H1 (cell line): ENCODE measurements at regions not wholly inside any gene's neighbourhood (a gene's known extent, or its start where the extent isn't known, plus 50 kb on each side); places are given as distances from the start of the nearest gene placed in this dataset.

Experiments used
- ASH2L ChIP-seq: fragments of 200-600, 300-600 bp; sonication (generic); IDR thresholded peaks from one replicate; pipeline ENCODE4 v1.7.1; 2017; ENCODE audit warnings: low read length
- BRCA1 ChIP-seq: IDR thresholded peaks from 2 replicates; pipeline ENCODE4 v1.6.1; 2012; ENCODE audit warnings: low read depth, low read length, improper control_type of control experiment
- CTCF ChIP-seq, 3 experiments: IDR thresholded peaks; 1 replicate in 2 of 3; 2 replicates in 1 of 3; pipeline versions ENCODE4 v1.5.1 to v1.6.1; 2011; ENCODE audit warnings: low read length in 3 of 3, mild to moderate bottlenecking in 3 of 3, inconsistent platforms in 2 of 3, low read depth in 1 of 3, moderate library complexity in 1 of 3; ENCODE audit not compliant: insufficient read depth in 1 of 3; ENCODE audit errors: control extremely low read depth in 1 of 3
- EP300 ChIP-seq, 2 experiments: IDR thresholded peaks; 1 replicate in 1 of 2; 2 replicates in 1 of 2; pipeline ENCODE4 v1.6.1; 2011 to 2012; ENCODE audit warnings: low read depth in 2 of 2, low read length in 2 of 2, mild to moderate bottlenecking in 2 of 2, borderline replicate concordance in 1 of 2, inconsistent platforms in 1 of 2, moderate library complexity in 1 of 2
- EZH2 ChIP-seq: fragments of 200-600 bp; sonication (generic); IDR thresholded peaks from 2 replicates; pipeline ENCODE4 v1.7.1; 2012; ENCODE audit warnings: low read depth, mild to moderate bottlenecking, moderate library complexity, low read length, inconsistent platforms; ENCODE audit not compliant: severe bottlenecking
- FOSL1 ChIP-seq: IDR thresholded peaks from 2 replicates; pipeline ENCODE4 v1.6.1; 2011; ENCODE audit warnings: mild to moderate bottlenecking, low read depth, low read length, moderate library complexity; ENCODE audit not compliant: insufficient read depth
- JUN ChIP-seq: IDR thresholded peaks from 2 replicates; pipeline ENCODE4 v1.6.1; 2011; ENCODE audit warnings: low read depth, mild to moderate bottlenecking, improper control_type of control experiment, low read length
- POLR2A ChIP-seq, 2 experiments: IDR thresholded peaks; 1 replicate in 1 of 2; 2 replicates in 1 of 2; pipeline ENCODE4 v1.6.1; 2011; ENCODE audit warnings: low read depth in 2 of 2, low read length in 2 of 2, mild to moderate bottlenecking in 2 of 2; ENCODE audit errors: control extremely low read depth in 1 of 2
- RAD21 ChIP-seq, 2 experiments: IDR thresholded peaks in 1 of 2; conservative IDR thresholded peaks in 1 of 2; 2 replicates each; pipeline ENCODE4 v1.6.1; 2011; ENCODE audit warnings: low read depth in 2 of 2, low read length in 2 of 2, improper control_type of control experiment in 1 of 2, inconsistent platforms in 1 of 2, mild to moderate bottlenecking in 1 of 2, moderate library complexity in 1 of 2
- RFX5 ChIP-seq: IDR thresholded peaks from 2 replicates; pipeline ENCODE4 v1.6.1; 2011; ENCODE audit warnings: low read depth, low read length, improper control_type of control experiment, borderline replicate concordance
- USF2 ChIP-seq: IDR thresholded peaks from 2 replicates; pipeline ENCODE4 v1.6.1; 2011; ENCODE audit warnings: low read length, improper control_type of control experiment
- YY1 ChIP-seq: IDR thresholded peaks from 2 replicates; pipeline ENCODE4 v1.6.1; 2011; ENCODE audit warnings: low read depth, mild to moderate bottlenecking, low read length

- no peak for TF ChIP-seq FOSL1
- no peak for TF ChIP-seq ASH2L
- TF ChIP-seq RFX5: no peak
- TF ChIP-seq EP300 (IDR thresholded peaks at IDR 0.05; ENCODE audit: borderline replicate concordance in 1 of 2, low read depth in 2 of 2, low read length in 2 of 2): no peak
- no peak for TF ChIP-seq CTCF (IDR thresholded peaks at IDR 0.05; ENCODE audit: control extremely low read depth in 1 of 3, insufficient read depth in 1 of 3, low read depth in 1 of 3, low read length in 3 of 3)
- TF ChIP-seq USF2: no peak
- TF ChIP-seq POLR2A (IDR thresholded peaks at IDR 0.05; ENCODE audit: control extremely low read depth in 1 of 2, low read depth in 2 of 2, low read length in 2 of 2): no peak
- TF ChIP-seq BRCA1: no peak
- TF ChIP-seq YY1: no peak
- no peak for TF ChIP-seq RAD21 (IDR thresholded peaks at IDR 0.05 in 1 of 2, conservative IDR thresholded peaks at IDR 0.05 in 1 of 2; ENCODE audit: low read depth in 2 of 2, low read length in 2 of 2)
- TF ChIP-seq JUN: no peak
- no peak for TF ChIP-seq EZH2
Measured at GRCh38 chr11:109862835-109863234, 230.4 kb upstream of the ZC3H12C start.
